GM21367 (cell line): ENCODE measurements at regions not wholly inside any gene's neighbourhood (a gene's known extent, or its start where the extent isn't known, plus 50 kb on each side); places are given as distances from the start of the nearest gene placed in this dataset.

Experiments
- ATAC-seq: cut with Tn5 transposase; IDR thresholded peaks from one replicate; pipeline ENCODE4 v1.9.1; 2021; ENCODE audit not compliant: unreplicated experiment

DNA sequence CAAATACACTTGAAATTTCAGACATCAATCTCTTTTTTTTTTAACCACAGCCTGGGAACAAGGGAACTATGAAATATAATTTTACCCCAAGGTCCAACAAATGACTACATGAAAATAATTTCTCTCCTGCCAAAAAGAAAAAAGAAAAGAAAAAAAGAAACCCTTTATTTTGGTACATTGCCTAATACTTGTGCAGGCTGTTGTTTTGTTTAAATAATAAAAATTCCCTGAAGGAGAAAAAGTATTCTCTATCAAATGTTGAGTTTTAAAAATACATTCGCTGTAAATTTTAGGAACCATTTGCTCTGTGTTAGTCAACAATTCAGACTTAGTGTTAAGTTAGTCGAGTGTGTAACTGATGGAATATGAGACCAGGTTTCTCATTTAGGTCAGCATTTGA lies 155.4 kb downstream of the PRDM6 start:
- ATAC-seq, result no peak
